HG02840 (cell line): ENCODE measurements at regions not wholly inside any gene's neighbourhood (a gene's known extent, or its start where the extent isn't known, plus 50 kb on each side); places are given as distances from the start of the nearest gene placed in this dataset.
"Not testable (repeated sequence)": the region's sequence is repeated elsewhere in the genome, so short reads cannot be mapped to it uniquely, and the experiment has no call there.

ENCODE experiments used
- ATAC-seq: cut with Tn5 transposase; IDR thresholded peaks from one replicate; pipeline ENCODE4 v1.9.1; 2021; ENCODE audit warnings: mild to moderate bottlenecking, moderate library complexity, moderate number of reproducible peaks; ENCODE audit not compliant: unreplicated experiment, low FRiP score

- ATAC-seq = no peak
Observed at GRCh38 chr4:117135634-117136354, 50.4 kb upstream of the TRAM1L1 start.

GRCh38 chr4:117137145-117137544, 51.8 kb upstream of the TRAM1L1 start:
- no peak for ATAC-seq

- ATAC-seq = not testable (repeated sequence)
Observed at GRCh38 chr4:117138732-117139131, 53.4 kb upstream of the TRAM1L1 start.

GRCh38 chr4:117154251-117154650, 68.9 kb upstream of the TRAM1L1 start:
- no peak for ATAC-seq

GRCh38 chr4:117156806-117157205, 71.4 kb upstream of the TRAM1L1 start:
- ATAC-seq = no peak

GRCh38 chr4:117157360-117157759, 72.0 kb upstream of the TRAM1L1 start:
- no peak for ATAC-seq

GRCh38 chr4:117162976-117163375, 77.6 kb upstream of the TRAM1L1 start:
- ATAC-seq = no peak

- no peak for ATAC-seq
Observed at GRCh38 chr4:117164338-117164737, 79.0 kb upstream of the TRAM1L1 start.

GRCh38 chr4:117175369-117175768, 90.0 kb upstream of the TRAM1L1 start:
- not testable (repeated sequence) for ATAC-seq

- ATAC-seq = no peak
Observed at GRCh38 chr4:117203231-117203630, 117.9 kb upstream of the TRAM1L1 start.

- no peak for ATAC-seq
Observed at GRCh38 chr4:117210551-117210950, 125.2 kb upstream of the TRAM1L1 start.

- no peak for ATAC-seq
Observed at GRCh38 chr4:117224256-117224655, 138.9 kb upstream of the TRAM1L1 start.

- ATAC-seq = no peak
Observed at GRCh38 chr4:117225471-117225870, 140.1 kb upstream of the TRAM1L1 start.

- no peak for ATAC-seq
Observed at GRCh38 chr4:117227925-117228324, 142.5 kb upstream of the TRAM1L1 start.

GRCh38 chr4:117239434-117239833, 154.1 kb upstream of the TRAM1L1 start:
- ATAC-seq = no peak

GRCh38 chr4:117249333-117249732, 164.0 kb upstream of the TRAM1L1 start:
- peak; percentile 93 for ATAC-seq

GRCh38 chr4:117264072-117264471, 178.7 kb upstream of the TRAM1L1 start:
- ATAC-seq = no peak

GRCh38 chr4:117267317-117267716, 181.9 kb upstream of the TRAM1L1 start:
- no peak for ATAC-seq

GRCh38 chr4:117284736-117285135, 199.4 kb upstream of the TRAM1L1 start:
- no peak for ATAC-seq

- no peak for ATAC-seq
Observed at GRCh38 chr4:117293784-117294183, 208.4 kb upstream of the TRAM1L1 start.

- ATAC-seq = no peak
Observed at GRCh38 chr4:117302226-117302625, 216.8 kb upstream of the TRAM1L1 start.

- no peak for ATAC-seq
Observed at GRCh38 chr4:117311215-117311614, 225.8 kb upstream of the TRAM1L1 start.

GRCh38 chr4:117311989-117312388, 226.6 kb upstream of the TRAM1L1 start:
- ATAC-seq = no peak
